ENCODE measurements at regions not wholly inside any gene's neighbourhood (a gene's known extent, or its start where the extent isn't known, plus 50 kb on each side); places are given as distances from the start of the nearest gene placed in this dataset.

GRCh38 chr4:53959343-53960120, 104.9 kb downstream of the CHIC2 start:
- Histone ChIP-seq H3K4me3 (replicated peaks; ENCODE audit: low read depth, low read length) (no peak overlapping the region), H3K36me3 (ENCODE audit: control insufficient read depth, insufficient read depth, low read length) (no peaks in the 10 kb centered on the region), H3K27me3 (replicated peaks; ENCODE audit: control insufficient read depth, insufficient read depth, low read length) (no peaks in the 10 kb centered on the region; the same call in 1 of the 2 replicates)
- DNase-seq (ENCODE audit: extremely low read depth, insufficient read length), result no peak
- TF ChIP-seq CTCF (IDR thresholded peaks at IDR 0.05; ENCODE audit: insufficient read depth, low read length, poor library complexity, severe bottlenecking), result no peak

GRCh38 chr4:53956454-53956853, 108.0 kb downstream of the CHIC2 start:
- Histone ChIP-seq H3K4me3 (replicated peaks; ENCODE audit: low read depth, low read length) (no peak overlapping the region), H3K27me3 (replicated peaks; ENCODE audit: control insufficient read depth, insufficient read depth, low read length) (no peaks in the 10 kb centered on the region), H3K36me3 (ENCODE audit: control insufficient read depth, insufficient read depth, low read length) (no peaks in the 10 kb centered on the region)
- DNase-seq (ENCODE audit: extremely low read depth, insufficient read length), result no peak
- TF ChIP-seq CTCF (IDR thresholded peaks at IDR 0.05; ENCODE audit: insufficient read depth, low read length, poor library complexity, severe bottlenecking), result no peak

- Histone ChIP-seq H3K27me3 (replicated peaks; ENCODE audit: control insufficient read depth, insufficient read depth, low read length) (no peaks in the 10 kb centered on the region), H3K36me3 (ENCODE audit: control insufficient read depth, insufficient read depth, low read length) (no peaks in the 10 kb centered on the region), H3K4me3 (replicated peaks; ENCODE audit: low read depth, low read length) (no peak overlapping the region)
- TF ChIP-seq CTCF (IDR thresholded peaks at IDR 0.05; ENCODE audit: insufficient read depth, low read length, poor library complexity, severe bottlenecking), result no peak
- DNase-seq (ENCODE audit: extremely low read depth, insufficient read length), result no peak
Observed at GRCh38 chr4:53956053-53956452, 108.4 kb downstream of the CHIC2 start.

GRCh38 chr4:53951414-53951813, 113.0 kb downstream of the CHIC2 start:
- H3K27me3 ChIP-seq (replicated peaks; ENCODE audit: control insufficient read depth, insufficient read depth, low read length), result no peaks in the 10 kb centered on the region
- H3K4me3 ChIP-seq (replicated peaks; ENCODE audit: low read depth, low read length), result no peak overlapping the region
- no peak for DNase-seq (ENCODE audit: extremely low read depth, insufficient read length)
- TF ChIP-seq CTCF (IDR thresholded peaks at IDR 0.05; ENCODE audit: insufficient read depth, low read length, poor library complexity, severe bottlenecking), result no peak
- H3K36me3 ChIP-seq (ENCODE audit: control insufficient read depth, insufficient read depth, low read length), result no peaks in the 10 kb centered on the region

GRCh38 chr4:53943345-53944085, 120.9 kb downstream of the CHIC2 start:
- H3K27me3 ChIP-seq (replicated peaks; ENCODE audit: control insufficient read depth, insufficient read depth, low read length), result no peaks in the 10 kb centered on the region
- H3K36me3 ChIP-seq (ENCODE audit: control insufficient read depth, insufficient read depth, low read length), result no peaks in the 10 kb centered on the region
- DNase-seq (ENCODE audit: extremely low read depth, insufficient read length), result no peak
- H3K4me3 ChIP-seq (replicated peaks; ENCODE audit: low read depth, low read length), result no peak overlapping the region
- no peak for TF ChIP-seq CTCF (IDR thresholded peaks at IDR 0.05; ENCODE audit: insufficient read depth, low read length, poor library complexity, severe bottlenecking)

Data from GM06990 (cell line).